MM.1S (cell line): ENCODE measurements at regions not wholly inside any gene's neighbourhood (a gene's known extent, or its start where the extent isn't known, plus 50 kb on each side); places are given as distances from the start of the nearest gene placed in this dataset.

ENCODE experiments used
- EZH2 ChIP-seq: fragments of 300-600 bp; sonication (generic); optimal IDR thresholded peaks from 2 replicates; pipeline ENCODE3; 2017; ENCODE audit warnings: low read depth, mild to moderate bottlenecking, antibody characterized with exemption, low read length, mixed read lengths
- EZH2phosphoT487 ChIP-seq: fragments of 300-600 bp; sonication (generic); IDR thresholded peaks from 2 replicates; pipeline ENCODE4 v1.6.1; 2018; ENCODE audit warnings: antibody characterized with exemption, low read length
- TF ChIP-seq, protein P1 (sequence below): fragments of 300-600 bp; sonication (generic); IDR thresholded peaks from 2 replicates; pipeline ENCODE4 v1.5.1; 2016; ENCODE audit warnings: antibody characterized with exemption, low read length, mixed read lengths

DNA sequence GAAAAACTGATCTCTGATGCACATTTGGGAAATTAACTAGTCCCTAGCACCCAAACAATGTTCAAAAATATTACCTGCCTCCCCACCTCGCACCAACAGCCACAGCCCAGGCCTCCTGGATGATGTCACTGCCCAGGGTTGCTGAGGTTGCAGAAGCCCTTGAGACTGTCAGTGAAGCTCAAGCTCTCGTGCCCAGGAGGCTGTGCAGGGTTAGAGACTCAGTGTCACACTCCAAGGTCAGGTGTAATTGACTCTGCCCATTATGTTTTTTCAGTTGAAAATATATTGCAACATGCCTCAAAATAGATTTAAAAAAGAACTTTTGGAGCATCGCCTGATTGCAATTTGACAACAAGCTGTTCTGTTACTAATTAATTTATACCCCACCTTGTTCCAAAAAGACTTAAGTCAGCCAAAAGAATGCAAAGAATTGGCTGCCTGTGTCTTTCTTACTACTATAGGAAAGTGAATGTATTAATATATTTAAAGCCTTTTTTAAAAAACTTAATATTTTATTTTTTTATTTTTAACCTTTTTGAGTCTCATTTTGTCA is 72.3 kb downstream of the CMAS start:
- TF ChIP-seq EZH2phosphoT487 (no peak), EZH2 (no peak)
- TF ChIP-seq, protein P1, sequence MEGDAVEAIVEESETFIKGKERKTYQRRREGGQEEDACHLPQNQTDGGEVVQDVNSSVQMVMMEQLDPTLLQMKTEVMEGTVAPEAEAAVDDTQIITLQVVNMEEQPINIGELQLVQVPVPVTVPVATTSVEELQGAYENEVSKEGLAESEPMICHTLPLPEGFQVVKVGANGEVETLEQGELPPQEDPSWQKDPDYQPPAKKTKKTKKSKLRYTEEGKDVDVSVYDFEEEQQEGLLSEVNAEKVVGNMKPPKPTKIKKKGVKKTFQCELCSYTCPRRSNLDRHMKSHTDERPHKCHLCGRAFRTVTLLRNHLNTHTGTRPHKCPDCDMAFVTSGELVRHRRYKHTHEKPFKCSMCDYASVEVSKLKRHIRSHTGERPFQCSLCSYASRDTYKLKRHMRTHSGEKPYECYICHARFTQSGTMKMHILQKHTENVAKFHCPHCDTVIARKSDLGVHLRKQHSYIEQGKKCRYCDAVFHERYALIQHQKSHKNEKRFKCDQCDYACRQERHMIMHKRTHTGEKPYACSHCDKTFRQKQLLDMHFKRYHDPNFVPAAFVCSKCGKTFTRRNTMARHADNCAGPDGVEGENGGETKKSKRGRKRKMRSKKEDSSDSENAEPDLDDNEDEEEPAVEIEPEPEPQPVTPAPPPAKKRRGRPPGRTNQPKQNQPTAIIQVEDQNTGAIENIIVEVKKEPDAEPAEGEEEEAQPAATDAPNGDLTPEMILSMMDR = no peak
